Daoy (cell line): ENCODE measurements at regions not wholly inside any gene's neighbourhood (a gene's known extent, or its start where the extent isn't known, plus 50 kb on each side); places are given as distances from the start of the nearest gene placed in this dataset.
"Not testable (repeated sequence)": the region's sequence is repeated elsewhere in the genome, so short reads cannot be mapped to it uniquely, and the experiment has no call there.

Experiments used
- DNase-seq: peaks from one replicate; pipeline ENCODE4 v3.0.0-alpha.2; 2015; ENCODE audit warnings: low read depth

DNA sequence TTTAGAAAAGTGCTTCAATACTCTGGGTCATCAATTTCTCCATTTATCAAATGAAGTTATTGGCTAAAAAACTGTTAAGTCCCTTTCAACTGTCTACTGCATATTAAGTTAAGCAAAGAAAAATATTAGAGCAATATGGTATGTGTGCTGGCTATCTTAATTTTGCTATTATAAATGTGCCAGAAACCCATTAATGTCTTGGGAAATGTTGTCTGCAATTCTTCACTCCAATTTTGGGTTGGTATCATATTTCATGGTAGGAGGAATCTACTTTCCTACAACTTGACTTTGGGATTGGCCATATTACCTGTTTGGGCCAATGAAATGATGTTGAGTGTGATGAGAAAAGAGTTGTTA, 1063.9 kb downstream of the PLA2G4A start:
- no peak for DNase-seq

DNA sequence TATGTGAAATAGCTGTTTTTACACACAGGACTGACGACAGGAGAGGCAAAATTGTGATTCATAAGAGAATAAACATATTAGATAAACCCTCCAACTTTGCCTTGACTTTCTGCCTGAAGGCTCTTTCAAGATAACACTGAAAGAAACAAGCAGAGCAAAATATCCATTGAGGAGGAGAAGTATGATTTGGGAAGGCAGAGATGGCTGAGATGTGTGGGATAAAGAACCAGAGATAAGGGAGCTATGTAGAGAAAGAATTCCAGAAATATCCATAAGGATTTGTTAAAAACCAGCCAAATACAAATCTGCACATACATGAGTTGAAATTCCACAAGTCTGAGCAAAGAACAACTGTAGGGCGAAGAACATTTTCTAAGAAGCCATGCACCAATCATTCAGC, 1064.7 kb downstream of the PLA2G4A start:
- no peak for DNase-seq

DNA sequence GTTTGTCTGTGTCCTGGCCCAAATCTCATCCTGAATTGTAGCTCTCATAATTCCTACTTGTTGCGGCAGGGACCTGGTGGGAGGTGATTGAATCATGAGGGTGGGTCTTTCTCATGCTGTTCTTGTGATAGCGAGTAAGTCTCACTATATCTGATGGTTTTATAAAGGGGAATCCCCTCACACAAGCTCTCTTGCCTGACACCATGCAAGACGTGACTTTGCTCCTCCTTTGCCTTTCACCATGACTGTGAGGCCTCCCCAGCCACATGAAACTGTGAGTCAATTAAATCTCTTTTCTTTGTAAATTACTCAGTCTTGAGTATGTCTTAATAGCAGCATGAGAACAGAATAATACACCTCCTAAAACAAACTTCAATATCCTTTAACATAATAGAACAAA, 1065.6 kb downstream of the PLA2G4A start:
- no peak for DNase-seq

DNA sequence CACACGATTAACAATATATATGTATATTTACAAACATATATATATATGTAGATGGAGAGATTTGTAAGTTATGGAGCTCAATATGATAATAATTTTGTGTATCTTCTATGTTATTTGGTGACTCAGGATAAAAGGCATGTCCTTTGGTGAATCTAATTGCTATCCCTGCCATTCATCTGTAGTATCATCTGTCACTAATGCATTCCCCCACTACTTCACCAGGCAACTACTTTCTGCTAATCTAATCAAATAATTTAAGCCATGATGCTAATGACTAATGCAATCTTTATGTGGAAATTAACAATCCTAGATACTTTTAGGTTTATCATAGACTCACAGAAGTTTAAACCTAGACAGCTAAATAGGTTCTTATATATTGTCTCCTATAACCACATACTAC, 1074.5 kb downstream of the PLA2G4A start:
- DNase-seq: no peak

DNA sequence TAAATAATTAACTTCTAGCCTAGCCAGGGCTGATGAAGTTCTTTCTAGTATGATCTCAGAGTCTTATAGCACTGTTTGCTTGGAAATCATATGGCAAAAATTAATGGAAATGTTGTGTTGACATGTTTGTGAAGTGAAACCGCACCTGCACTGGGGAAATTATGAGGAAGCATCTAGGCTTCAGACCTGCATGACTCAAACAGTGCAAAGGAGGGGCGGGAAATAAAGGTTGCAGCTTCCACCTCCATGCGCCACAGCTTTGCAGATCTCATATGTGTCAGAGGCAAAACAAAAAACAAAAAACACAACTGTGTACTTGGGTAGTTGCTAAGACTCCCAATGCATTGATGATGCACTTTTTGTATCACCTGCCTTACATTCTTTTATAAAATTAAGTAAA, 1080.6 kb downstream of the PLA2G4A start:
- no peak for DNase-seq

DNA sequence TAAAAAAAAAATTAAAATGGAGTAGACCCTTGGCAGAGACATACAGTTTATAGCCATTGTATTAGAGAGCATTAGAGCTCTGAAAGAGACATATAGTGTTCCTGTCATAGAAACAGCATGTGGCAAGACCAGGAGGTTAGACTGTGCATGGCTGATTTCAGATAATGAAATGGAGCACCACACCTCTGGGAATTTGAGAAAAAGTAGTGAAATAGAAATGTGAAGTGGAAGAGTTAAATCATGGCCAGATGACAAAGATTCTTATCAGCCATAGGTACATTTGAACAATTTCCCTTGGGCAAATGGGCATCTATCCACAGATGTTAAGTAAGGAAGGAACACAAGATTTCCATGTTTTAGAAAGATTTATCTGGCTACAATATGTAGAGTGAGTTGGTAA, 1083.1 kb downstream of the PLA2G4A start:
- DNase-seq: no peak

DNA sequence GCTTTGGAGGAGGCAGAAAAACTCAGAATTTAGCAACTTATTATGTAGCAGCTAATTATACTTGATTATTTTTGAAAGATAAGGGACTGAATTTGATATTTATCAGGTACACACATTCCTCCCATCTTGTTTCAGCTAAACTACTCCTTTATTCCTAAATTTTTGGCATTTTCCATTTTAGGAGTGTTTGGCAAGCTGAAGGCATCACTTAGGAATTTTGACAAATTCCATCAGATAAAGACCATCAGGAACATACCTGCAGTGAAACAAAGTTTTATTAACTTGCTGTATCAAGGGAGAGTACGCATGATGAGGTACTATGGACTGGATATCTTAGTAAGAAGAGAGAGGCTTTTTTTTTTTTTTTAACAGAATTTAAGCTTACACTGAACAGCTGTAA, 1092.2 kb downstream of the PLA2G4A start:
- no peak for DNase-seq

DNA sequence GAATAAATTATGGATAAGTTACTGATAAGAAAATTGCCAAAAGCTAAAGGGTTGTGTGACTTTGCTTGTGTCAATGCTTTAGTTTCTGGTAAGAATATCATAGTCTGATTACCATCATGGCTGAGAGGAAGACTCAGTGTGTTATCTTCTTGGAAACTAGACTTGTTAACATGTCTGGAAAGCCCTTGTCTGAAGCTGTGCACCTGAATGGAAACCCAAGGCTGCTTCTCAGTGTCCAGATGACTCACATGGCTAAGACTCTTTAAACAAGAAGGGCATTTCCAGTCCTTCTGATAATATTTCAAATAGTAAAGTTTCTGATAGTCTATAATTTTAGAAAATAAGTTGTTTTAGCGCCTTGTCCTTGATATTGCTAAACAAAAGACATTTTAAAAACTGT, 1092.7 kb downstream of the PLA2G4A start:
- DNase-seq: no peak

DNA sequence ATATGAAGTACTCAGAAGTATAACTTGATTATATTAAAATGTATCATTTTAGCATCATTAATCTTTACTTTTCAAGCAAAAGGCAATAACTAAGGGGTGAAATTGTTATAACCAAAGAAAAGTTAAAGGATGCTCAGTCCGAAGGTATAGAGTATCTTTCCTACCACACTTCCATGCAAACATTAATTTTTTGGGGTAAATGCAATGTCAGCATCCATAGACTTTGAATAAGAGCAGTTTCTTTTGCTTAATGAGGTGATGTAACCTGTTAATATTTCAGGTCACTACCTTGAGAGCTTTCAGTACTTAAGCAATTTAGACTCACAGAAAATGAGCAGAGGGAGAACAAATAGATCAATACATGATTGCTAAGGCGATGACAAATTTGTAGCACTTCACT, 1093.5 kb downstream of the PLA2G4A start:
- DNase-seq: no peak

DNA sequence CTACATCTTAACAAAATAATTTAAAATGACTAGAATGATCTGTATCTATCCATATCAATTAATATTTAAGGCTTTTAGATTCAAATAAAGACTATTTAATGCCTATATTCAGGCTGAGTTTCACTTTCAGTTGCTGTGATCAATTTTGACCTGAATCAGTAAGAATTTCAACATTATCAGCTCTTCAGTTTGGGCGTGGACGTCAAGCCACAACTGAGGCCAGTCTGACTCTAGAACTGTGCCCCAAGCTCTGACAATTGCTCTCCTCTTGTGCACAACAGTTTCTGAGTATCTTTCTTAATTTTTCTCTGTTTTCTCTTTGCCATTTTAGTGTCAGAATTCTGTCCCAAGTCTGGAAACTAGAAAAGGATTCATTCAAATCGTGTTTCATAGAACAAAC, 1095.5 kb downstream of the PLA2G4A start:
- no peak for DNase-seq

DNA sequence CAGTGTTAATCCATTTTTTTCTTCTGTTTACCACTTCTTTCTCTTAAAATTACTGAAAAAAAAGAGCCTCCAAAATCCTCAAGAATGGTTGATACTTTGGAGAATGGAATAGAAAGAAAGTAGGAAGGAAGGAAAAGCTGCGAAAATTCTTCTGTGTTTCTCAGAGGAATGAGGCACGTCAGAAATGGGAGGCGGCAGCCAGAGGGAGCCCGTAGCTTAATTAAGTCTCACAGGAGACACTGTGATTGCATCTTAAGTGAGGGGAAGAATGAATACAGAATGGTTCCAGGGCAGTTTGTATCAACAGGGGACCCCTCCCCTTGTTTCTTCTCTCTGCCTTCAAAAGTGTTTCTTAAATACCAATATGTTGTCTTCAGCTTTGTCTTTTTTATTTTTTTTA, 1099.5 kb downstream of the PLA2G4A start:
- DNase-seq: peak; percentile 19

DNA sequence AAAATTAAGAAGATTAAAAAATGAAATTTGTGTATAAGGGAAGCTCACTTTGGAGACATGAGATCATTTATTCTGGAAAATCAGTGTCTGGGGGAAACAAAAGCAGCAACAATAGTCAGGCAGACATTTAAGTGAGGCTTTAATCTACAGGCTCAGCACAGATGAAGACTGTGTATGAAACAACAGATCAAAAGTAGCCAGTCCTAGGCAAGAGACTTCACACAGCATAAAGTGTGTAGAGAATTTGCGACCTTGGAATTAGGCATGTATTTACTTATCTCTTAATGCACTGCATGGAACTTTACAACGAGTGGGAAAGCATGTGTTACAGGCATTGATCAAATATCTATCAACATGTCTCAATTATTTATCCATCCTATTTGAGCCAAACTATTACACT, 1099.9 kb downstream of the PLA2G4A start:
- no peak for DNase-seq

DNA sequence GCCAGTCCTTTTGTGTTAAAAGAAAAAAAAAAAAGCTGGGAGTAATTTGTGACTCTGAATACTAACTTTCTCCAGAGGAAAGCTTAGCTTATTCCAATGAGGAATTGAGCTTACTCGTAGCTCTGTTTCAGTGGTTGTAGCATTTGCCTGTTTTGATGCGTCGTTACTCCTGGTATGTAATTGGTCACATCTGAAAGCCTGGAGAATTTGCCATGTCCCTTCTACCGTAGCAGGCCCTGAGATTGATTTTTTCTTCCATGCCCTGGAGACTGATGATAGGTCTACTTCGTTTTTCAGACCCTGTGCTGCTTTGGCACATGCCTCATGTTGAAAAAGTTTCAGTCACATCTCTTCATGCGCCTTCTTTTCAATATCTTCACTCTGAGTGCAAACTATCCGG, 1103.0 kb downstream of the PLA2G4A start:
- no peak for DNase-seq

DNA sequence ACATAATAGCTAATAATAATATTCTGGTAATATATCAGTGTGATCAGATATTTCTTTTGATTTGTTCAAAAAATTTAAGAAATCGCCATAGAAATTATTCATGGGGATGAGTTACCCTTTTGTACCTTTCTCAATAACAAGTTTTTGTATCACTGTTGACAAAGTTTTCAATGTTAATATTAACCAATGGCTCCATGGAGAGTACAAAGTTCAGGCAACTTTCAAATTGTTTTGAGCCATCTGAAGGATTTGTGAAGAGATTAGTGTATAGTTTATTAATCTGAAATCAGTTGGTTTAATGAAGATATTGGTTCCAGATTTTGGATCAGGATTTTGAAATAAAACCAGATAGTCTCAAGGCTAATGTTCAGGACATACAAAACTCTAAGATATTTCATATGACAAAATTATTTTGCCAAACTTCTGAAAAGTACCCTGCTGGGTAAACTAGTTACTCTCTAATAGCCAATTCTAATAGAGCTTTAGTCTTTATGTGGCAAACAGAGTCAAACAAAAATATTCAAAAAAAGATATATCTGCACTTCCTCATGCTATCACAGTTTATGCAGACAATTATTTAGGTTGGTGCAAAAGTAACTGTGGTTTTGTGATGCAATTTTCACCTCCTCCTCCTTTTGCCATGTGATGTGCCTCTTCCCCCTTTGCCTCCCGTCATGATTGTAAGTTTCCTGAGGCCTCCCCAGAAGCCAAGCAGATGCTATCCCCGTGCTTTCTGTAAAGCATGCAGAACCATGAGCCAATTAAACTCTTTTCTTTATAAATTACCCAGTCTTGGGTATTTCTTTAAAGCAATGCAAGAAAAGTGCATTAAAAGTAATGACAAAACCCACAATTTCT, 1105.0 kb downstream of the PLA2G4A start:
- DNase-seq: no peak

DNA sequence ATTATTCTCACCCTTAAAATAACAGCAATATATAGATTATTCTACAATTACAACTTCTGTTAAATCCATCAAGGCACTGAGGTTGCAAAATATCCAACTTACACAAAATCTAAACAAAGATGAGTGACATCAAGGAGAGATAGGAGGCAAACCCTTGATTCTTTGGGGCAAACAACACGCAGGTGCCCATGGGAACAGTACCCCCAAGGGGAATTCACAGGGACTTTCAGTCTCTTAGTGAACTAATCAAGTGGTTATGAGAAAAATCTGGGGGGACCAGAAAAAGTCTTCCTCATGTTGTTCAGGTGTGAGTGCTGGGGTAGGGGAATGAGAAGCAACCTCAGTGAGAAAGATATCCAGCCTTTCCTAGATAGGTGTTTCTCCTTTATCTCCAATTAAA, 1107.9 kb downstream of the PLA2G4A start:
- no peak for DNase-seq

DNA sequence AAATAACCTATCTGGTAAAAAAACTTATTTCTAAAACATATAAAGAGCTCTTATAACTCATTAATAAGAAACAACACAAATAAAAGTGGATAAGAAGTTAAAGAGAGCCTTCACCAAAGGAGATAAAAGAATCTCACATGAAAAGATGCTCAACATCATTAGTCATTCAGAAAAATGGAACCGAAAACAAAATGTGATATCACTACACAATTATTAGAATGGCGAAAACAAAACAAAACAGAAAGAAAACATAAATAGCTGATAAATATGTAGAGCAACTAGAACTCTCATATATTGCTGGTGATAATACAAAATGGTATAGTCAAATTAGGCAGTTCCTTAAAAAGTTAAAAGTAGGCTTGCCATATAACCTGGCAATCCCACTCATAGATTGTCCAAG, 1109.3 kb downstream of the PLA2G4A start:
- no peak for DNase-seq

DNA sequence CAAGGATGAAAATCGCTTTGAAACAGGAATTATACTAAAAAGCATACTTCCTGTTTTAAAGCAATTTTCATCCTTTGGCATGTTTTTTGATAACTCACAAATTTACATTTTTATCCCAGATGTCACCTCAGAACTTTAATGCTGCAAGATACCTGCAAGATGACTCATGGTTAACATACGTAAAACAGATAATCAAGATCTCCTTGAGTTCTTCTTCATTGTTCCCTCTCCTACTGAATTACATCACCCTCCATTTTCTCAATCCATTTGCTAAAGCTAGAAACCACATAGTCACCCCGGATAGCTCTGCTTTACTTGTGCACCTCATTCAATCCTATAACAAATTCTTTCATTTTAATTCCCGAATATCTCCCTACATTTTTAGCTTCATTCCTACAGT, 1114.2 kb downstream of the PLA2G4A start:
- DNase-seq: no peak

DNA sequence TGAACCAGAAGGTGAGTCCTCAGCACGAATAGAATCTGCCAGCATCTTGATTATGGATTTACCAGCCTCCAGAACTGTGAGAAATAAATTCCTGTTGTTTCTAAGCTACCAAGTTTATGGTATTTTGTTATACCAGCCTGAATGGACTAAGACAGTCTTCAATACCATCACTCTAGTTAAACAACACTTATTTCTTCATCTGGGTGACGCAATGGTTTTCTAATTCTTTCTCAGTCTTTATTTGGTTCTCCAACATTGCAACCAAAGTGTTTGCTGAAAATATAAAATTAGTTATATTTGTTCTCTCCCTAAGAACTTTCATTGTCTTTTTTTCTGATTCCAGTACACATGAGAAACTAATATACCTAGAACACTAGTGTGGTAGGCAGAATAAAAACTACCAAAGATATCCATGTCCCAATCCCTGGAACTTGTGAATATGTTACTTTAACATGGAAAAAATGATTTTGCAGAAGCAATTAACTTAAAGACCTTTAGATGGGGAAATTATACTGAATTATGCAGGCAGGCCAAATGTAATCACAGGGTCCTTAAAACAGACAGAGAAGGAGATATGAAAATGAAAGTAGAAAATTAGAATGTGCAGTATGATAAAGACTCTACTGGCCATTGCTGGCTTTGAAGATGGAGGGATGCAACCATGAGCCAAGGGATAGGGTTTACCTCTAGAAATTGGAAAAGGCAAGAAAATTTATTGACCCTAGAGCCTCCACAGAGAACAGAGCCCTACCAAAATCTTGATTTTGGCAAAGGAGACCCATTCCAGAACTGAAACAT, 1115.1 kb downstream of the PLA2G4A start:
- DNase-seq: no peak

DNA sequence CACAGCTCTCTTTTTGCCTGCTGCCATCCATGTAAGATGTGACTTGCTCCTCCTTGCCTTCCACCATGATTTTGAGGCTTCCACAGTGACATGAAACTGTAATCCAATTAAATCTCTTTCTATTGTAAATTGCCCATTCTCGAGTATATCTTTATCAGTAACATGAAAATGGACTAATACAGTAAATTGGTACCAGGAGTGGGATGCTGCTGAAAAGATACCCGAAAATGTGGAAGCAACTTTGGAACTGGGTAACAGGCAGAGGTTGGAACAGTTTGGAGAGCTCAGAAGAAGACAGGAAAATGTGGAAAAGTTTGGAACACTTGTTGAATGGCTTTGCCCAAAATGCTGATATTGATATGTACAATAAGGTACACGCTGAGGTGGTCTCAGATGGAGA, 1117.9 kb downstream of the PLA2G4A start:
- DNase-seq: not testable (repeated sequence)

DNA sequence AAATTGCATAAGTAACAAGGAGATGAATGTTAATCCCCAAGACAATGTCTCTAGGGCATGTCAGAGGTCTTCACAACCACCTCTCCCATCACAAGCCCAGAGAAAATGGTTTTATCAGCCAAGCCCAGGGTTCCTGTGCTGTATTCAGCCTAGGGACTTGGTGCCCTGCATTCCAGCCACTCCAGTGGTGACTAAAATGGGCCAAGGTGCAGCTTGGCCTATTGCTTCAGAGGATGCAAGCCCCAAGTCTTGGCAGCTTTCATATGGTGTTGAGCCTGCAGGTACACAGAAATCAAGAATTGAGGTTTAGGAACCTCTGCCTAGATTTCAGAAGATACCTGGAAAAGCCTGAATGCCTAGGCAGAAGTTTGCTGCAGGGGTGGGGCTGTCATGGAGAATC, 1118.6 kb downstream of the PLA2G4A start:
- no peak for DNase-seq

DNA sequence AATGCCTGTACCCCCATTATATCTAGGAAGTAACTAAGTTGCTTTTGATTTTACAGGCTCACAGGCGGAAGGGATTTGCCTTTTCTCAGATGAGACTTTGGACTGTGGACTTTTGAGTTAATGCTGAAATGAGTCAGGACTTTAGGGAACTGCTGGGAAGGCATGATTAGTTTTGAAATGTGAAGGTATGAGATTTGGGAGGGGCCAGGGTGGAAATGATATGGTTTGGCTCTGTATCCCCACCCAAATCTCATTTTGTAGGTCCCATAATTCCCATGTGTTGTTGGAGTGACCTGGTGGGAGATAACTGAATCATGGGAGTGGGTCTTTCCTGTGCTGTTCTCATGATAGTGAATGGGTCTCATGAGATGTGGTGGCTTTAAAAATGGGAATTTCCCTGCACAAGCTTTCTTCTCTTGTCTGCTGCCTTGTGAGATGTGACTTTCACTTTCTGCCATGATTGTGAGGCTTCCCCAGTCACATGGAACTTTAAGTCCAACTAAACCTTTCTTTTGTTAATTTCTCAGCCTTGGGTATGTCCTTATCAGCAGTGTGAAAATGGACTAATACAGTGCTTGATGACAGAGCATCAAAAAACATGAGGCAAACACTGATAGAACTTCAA, 1119.5 kb downstream of the PLA2G4A start:
- no peak for DNase-seq

DNA sequence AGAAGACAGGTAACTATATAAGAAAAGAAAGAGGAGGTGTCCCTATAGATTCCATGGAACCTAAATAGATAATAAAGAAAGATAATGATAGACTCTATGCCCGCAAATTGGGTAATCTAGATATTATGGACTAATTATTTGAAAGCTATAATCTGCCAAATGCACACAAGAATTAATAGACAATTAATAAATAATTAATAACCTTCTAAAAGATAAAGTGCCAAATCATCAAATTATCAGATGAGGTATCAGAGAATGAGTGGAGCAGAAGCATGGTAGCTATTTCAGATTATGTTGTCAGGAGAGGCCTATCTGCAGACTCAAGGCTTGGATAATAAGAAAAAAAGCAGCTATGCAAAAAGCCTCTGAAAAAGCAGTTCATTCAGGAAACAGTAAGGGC, 1120.8 kb downstream of the PLA2G4A start:
- DNase-seq: no peak

DNA sequence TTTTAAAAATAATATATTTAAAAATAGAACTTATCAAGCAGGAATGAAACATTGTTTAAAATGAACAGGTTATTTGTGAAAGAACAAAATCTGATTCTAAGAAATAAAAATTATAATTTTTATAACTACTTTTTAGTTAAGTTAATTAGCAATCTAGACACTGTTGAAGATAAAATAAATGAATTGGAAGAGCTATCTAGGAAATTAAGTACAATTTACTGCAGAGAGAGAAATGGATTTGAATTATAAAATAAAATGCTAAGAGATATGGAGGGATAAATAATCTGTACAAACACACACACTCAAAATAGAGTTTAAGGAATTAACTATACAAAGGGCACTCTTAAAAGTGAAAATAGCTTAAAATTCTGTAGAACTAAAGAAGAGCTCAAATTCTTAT, 1123.1 kb downstream of the PLA2G4A start:
- no peak for DNase-seq
